ENCODE measurements at regions not wholly inside any gene's neighbourhood (a gene's known extent, or its start where the extent isn't known, plus 50 kb on each side); places are given as distances from the start of the nearest gene placed in this dataset.

GRCh38 chr2:40751981-40752380 lies 300.1 kb upstream of the SLC8A1 start:
- ATAC-seq (no peak), DNase-seq (ENCODE audit: missing footprints) (no peak)
- intact Hi-C loops (cut with DNase I): loop anchor here (10.0 kb wide), 1 partner anchor 157 kb away; no protein-coding TSS in a partner anchor

- DNase-seq (ENCODE audit: missing footprints) (no peak), ATAC-seq (no peak)
- intact Hi-C loops (cut with DNase I): loop anchor here (10.0 kb wide), 1 partner anchor 158 kb away; no protein-coding TSS in a partner anchor
Observed at GRCh38 chr2:40752796-40753195, 300.9 kb upstream of the SLC8A1 start.

- ATAC-seq: no peak
- intact Hi-C loops (cut with DNase I): loop anchor here (10.0 kb wide), 1 partner anchor 160 kb away; no protein-coding TSS in a partner anchor
- no peak for DNase-seq (ENCODE audit: missing footprints)
Observed at GRCh38 chr2:40754912-40755311, 303.0 kb upstream of the SLC8A1 start.

GRCh38 chr2:40758401-40759155 lies 306.7 kb upstream of the SLC8A1 start:
- DNase-seq (ENCODE audit: missing footprints): no peak
- peak; percentile 16 for ATAC-seq
- intact Hi-C loops (cut with DNase I): loop anchor here (10.0 kb wide), 1 partner anchor 164 kb away; no protein-coding TSS in a partner anchor

- intact Hi-C loops (cut with DNase I): loop anchor here (2.0 kb wide), 1 partner anchor 847 kb away; no protein-coding TSS in a partner anchor
- ATAC-seq: peak; percentile 73
- DNase-seq (ENCODE audit: missing footprints): peak; percentile 65
Observed at GRCh38 chr2:40760071-40760666, 308.3 kb upstream of the SLC8A1 start.

GRCh38 chr2:40773291-40773690 lies 321.4 kb upstream of the SLC8A1 start:
- DNase-seq (ENCODE audit: missing footprints): no peak
- ATAC-seq: no peak
- intact Hi-C loops (cut with DNase I): no loop called here

- ATAC-seq (no peak), DNase-seq (ENCODE audit: missing footprints) (no peak)
- intact Hi-C loops (cut with DNase I): no loop called here
Observed at GRCh38 chr2:40783704-40784103, 331.8 kb upstream of the SLC8A1 start.

- ATAC-seq: no peak
- intact Hi-C loops (cut with DNase I): no loop called here
- DNase-seq (ENCODE audit: missing footprints): no peak
Observed at GRCh38 chr2:40786636-40787035, 334.7 kb upstream of the SLC8A1 start.

- ATAC-seq (no peak), DNase-seq (ENCODE audit: missing footprints) (no peak)
- intact Hi-C loops (cut with DNase I): no loop called here
Observed at GRCh38 chr2:40797120-40797519, 345.2 kb upstream of the SLC8A1 start.

GRCh38 chr2:40803900-40804299 lies 352.0 kb upstream of the SLC8A1 start:
- no peak for ATAC-seq
- intact Hi-C loops (cut with DNase I): no loop called here
- no peak for DNase-seq (ENCODE audit: missing footprints)

GRCh38 chr2:40809156-40809555 lies 357.3 kb upstream of the SLC8A1 start:
- DNase-seq (ENCODE audit: missing footprints) (no peak), ATAC-seq (no peak)
- intact Hi-C loops (cut with DNase I): no loop called here

GRCh38 chr2:40814616-40815015 lies 362.7 kb upstream of the SLC8A1 start:
- intact Hi-C loops (cut with DNase I): no loop called here
- ATAC-seq: no peak
- no peak for DNase-seq (ENCODE audit: missing footprints)

GRCh38 chr2:40820319-40820718 lies 368.4 kb upstream of the SLC8A1 start:
- intact Hi-C loops (cut with DNase I): no loop called here

GRCh38 chr2:40823478-40823877 lies 371.6 kb upstream of the SLC8A1 start:
- intact Hi-C loops (cut with DNase I): no loop called here
- DNase-seq (ENCODE audit: missing footprints) (no peak), ATAC-seq (no peak)

More at GRCh38 chr2:40820319-40820718, 368.4 kb upstream of the SLC8A1 start:
- no peak for ATAC-seq
- no peak for DNase-seq (ENCODE audit: missing footprints)

- ATAC-seq (peak; percentile 78), DNase-seq (ENCODE audit: missing footprints) (no peak)
- intact Hi-C loops (cut with DNase I): no loop called here
Observed at GRCh38 chr2:40824278-40824677, 372.4 kb upstream of the SLC8A1 start.

GRCh38 chr2:40827392-40827791 lies 375.5 kb upstream of the SLC8A1 start:
- ATAC-seq (no peak), DNase-seq (ENCODE audit: missing footprints) (no peak)
- intact Hi-C loops (cut with DNase I): no loop called here

- intact Hi-C loops (cut with DNase I): no loop called here
- DNase-seq (ENCODE audit: missing footprints) (no peak), ATAC-seq (no peak)
Observed at GRCh38 chr2:40831321-40831873, 379.5 kb upstream of the SLC8A1 start.

- intact Hi-C loops (cut with DNase I): no loop called here
- DNase-seq (ENCODE audit: missing footprints) (no peak), ATAC-seq (no peak)
Observed at GRCh38 chr2:40841856-40842255, 390.0 kb upstream of the SLC8A1 start.

GRCh38 chr2:40844353-40845277 lies 392.7 kb upstream of the SLC8A1 start:
- intact Hi-C loops (cut with DNase I): no loop called here
- DNase-seq (ENCODE audit: missing footprints): no peak
- no peak for ATAC-seq

All from Right ventricle myocardium inferior (tissue), 1 donor.